GM12873 (cell line): ENCODE measurements at regions not wholly inside any gene's neighbourhood (a gene's known extent, or its start where the extent isn't known, plus 50 kb on each side); places are given as distances from the start of the nearest gene placed in this dataset.

Source experiments
- CTCF ChIP-seq: IDR thresholded peaks from 2 replicates; pipeline ENCODE4 v1.5.1; 2012; ENCODE audit warnings: low read depth, mild to moderate bottlenecking, moderate library complexity, low read length, control low read depth; ENCODE audit not compliant: insufficient read depth; ENCODE audit errors: missing control alignments

DNA sequence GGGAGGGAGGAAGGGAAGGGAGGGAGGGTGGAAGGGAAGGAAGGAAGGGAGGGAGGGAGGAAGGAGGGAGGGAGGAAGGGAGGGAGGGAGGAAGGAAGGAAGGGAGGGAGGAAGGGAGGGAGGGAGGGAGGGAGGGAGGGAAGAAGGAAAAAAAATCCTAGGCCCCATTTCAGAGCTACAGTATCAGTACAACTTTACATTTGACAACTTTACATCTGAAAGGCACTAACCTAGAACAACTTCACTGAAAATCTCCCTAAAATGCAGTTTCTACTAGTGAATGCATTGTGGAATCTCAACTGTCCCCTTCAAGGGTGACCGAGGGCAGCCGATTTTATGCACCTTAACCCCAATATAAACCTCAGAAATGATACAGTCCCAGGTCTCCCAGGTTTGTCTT, 259.8 kb upstream of the GALNT17 start:
- no peak for TF ChIP-seq CTCF

DNA sequence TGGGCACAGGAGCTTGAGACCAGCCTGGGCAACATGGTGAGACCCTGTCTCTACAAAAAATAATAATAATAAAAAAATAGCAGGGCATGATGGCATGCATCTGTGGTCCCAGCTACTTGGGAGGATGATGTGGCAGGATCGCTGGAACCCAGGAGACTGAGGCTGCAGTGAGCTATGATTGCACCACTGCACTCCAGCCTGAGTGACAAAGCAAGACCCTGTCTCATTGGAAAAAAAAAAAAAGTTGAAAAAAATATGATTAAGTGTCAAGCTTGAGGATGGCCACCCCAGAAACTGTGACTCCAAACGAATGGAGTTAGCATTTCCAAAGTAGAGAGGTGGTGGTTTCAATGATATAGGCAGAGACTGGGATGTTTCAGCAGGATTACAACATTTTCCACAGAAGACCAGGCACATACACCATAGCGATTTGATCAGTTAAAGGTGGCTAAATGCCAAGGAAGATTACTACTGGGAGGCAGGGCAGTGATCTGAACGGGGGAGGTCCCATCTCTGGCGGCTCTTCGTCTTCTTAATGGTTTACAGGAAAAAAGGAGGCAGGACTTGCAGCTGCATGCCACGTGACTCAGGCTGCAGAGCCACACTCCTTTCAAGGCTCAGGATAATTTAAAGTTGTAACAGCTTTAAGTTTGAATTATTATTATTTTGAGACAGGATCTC, 250.6 kb upstream of the GALNT17 start:
- TF ChIP-seq CTCF, result no peak

DNA sequence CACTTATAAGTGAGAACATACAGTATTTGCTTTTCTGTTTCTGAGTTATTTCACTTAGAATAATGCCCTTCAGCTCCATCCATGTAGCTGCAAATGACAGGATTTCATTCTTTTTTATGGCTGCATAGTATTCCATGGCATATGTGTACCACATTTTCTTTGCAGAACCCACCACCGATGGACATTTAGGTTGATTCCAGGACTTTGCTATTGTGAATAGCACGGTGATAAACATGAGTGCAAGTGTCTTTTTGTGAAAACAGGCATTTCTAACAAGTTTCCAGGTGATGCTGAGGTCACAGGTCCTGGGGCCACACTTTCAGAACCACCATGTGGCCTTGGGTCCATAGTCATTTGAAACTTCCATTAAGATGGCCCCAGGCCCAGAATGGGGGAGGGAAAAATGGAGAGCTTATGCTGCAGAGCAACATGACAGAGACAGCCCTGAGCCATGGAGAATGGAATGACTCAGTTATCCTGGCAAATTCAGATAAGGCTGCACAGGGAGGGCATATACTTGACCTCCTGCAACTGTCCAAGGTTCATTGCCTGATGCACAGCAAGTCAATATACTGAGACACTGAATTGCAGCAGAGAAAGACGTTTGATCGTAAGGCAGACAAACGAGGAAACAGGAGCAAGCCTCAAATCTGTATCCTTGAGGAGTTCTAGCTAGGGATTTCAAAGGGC, 248.0 kb upstream of the GALNT17 start:
- no peak for TF ChIP-seq CTCF

DNA sequence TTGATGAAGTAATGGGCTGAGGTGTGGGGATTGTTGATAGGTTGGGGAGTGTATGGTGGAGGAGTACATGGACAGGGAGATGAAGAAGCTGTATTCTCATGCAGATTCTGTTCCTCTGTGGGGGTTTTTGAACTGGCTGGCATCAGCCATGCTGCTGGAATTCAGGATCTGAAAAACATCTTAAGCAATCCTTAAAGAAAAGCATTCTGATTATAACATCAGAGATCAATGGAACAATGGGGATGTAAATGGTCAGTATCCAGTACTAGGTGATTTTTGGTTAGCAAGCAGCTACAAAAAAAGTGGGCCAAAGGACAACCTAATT, 247.5 kb upstream of the GALNT17 start:
- TF ChIP-seq CTCF, result no peak

DNA sequence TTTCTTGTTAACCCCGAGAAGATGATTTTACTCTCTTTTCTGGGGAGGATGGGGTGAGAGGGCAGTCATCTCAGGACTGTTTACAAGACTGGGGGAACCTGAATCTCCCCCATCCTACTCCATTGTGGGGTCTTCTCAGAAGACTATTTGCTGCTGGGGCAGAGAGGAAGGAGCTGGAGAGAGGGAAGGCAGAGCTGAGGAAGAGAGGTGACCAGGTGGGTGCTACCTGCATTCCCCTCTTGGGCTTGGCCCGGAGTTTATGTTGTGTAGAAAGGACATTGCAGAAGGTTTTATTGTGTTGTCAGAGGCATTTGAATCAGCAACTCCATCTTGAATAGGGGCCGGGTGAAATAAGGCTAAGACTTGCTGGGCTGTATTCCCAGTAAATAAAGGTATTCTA, 247.1 kb upstream of the GALNT17 start:
- no peak for TF ChIP-seq CTCF

- no peak for TF ChIP-seq CTCF
Observed at GRCh38 chr7:70886547-70886946, 245.4 kb upstream of the GALNT17 start.

DNA sequence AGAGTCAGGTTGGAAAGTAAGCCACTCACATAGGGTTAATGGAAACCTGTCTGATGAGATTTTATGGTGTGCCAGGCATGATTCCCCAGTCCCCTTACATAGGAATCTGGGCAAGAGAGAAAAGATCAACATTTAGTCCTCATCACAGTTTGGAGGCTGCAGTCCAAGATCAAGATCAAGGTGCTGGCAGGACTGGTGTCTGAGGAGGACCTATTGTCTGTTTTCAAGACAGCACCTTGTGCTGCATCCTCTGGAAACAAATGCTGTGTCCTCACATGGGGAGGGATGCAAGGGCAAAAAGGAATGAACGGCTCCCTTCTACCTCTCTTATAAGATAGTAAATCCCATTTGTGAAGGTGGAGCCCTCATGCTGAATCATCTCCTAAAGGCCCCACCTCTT, 244.8 kb upstream of the GALNT17 start:
- no peak for TF ChIP-seq CTCF
